GM18508 (cell line): ENCODE measurements at regions not wholly inside any gene's neighbourhood (a gene's known extent, or its start where the extent isn't known, plus 50 kb on each side); places are given as distances from the start of the nearest gene placed in this dataset.
"Not testable (repeated sequence)": the region's sequence is repeated elsewhere in the genome, so short reads cannot be mapped to it uniquely, and the experiment has no call there.

Experiments
- ATAC-seq: cut with Tn5 transposase; IDR thresholded peaks from one replicate; pipeline ENCODE4 v1.9.1; 2021; ENCODE audit warnings: moderate number of reproducible peaks; ENCODE audit not compliant: insufficient read depth, unreplicated experiment

DNA sequence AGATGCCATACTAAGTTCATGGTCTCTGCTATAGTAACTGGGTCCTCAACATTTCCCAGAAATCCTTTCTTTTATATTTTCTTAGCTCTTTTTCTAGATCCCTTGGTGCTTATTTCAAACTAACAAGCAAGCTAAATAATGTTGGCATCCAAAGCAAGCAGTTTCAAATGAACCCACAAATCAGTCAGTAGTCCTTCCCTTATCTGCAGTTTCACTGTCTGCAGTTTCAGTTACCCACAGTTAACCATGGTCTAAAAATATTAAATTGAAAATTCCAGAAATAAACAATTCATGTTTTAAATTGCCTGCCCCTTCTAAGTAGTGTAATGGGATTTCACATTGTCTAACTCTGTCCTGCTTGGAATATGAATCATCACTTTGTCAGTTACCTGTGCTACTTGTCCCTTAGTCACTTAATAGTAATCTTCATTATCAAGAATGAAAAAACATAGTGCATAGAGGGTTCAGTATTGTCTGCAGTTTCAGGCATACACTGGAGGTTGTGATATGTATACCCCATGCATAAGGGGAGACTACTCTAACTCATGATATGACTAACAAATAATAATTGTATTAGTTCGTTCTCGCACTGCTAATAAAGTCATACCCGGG is 633.7 kb downstream of the MECOM start:
- no peak for ATAC-seq

- ATAC-seq: no peak
These were observed 634.8 kb downstream of the MECOM start for GRCh38 chr3:169028716-169029115.

GRCh38 chr3:169026543-169027182 is 636.8 kb downstream of the MECOM start:
- no peak for ATAC-seq

DNA sequence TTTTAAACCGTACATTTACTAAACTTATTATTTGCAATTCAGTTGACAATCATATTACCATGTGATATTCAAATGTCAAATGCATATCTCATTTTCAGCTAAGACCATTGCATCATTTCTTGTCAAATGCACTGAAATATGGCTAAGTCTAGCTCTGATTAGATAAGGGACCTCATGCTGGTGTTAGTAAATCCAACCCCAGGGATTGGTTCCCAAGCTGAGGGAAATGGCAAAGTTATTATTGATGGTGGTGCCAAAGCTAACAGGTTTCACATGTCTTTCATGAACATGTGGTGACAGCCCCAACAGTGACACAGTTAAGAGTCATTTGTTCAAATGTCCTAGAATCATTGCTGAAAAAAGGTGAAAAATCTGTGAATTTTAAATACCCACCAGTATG is 641.1 kb downstream of the MECOM start:
- ATAC-seq: no peak

GRCh38 chr3:169020371-169020770 is 643.1 kb downstream of the MECOM start:
- no peak for ATAC-seq

- ATAC-seq: no peak
These were observed 654.1 kb downstream of the MECOM start for GRCh38 chr3:169009453-169009852.

DNA sequence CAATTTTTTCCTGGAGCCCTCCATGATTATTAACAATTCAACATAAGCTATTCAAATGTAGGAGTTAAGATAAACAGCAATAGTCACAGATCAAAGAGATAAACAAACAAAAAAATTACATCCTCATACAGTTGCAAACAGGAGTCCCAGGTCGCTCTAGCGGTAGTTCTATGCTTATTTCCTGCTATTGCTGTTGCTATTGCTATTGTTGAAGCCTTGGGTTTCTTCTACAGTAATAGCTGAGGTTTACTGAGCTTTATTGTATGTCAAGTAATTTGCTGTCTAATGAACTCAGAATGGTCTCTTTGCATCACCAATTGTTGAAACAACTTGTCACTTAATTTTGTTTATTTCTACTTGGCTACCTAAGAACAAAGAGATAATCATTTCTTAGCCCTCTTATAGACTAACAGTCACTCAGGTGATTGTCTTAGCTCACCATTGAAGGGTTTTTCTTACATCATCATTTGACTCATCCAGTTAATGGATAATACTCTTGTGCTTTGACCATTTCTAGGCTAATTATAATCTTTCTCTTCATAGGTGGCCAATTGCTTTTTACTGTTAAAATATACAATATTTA is 654.6 kb downstream of the MECOM start:
- ATAC-seq: peak; percentile 39

DNA sequence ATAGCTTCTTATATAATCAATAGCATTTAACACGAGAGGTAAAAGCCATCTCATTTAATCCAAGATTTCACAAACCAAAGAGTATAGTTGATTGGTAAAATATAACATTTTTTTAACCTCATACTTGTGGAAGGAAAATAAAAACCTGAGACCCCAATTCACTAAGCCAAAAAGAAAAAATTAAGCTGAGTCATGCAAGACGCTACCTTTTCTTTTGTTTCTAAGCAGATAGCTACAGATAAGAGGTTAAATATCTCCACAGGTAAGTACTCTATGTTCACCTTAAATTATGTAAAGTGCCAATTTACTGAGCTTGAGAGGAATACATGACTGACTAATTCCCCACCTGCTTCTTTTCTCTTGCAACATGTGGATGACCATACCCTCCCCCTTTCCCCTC is 656.4 kb downstream of the MECOM start:
- ATAC-seq: no peak

- not testable (repeated sequence) for ATAC-seq
These were observed 657.1 kb downstream of the MECOM start for GRCh38 chr3:169006398-169006797.

DNA sequence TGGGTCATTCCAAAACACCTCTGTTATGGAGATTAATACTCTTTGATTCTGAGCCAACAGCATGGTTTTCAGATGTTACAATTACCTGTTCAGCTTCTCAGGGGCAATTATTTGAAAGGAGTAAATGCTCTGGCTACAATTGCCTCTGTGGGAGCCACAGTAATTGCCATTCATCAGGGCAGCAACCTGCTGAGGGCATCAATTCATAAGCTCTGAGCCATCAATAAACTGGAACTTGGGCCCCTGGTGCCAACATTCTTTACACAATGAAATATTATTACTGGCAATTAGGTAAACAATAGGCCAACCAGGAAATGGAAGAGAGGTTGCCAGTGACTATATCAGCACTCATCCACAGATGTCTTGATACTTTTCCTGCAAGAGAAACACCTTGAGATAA is 660.8 kb downstream of the MECOM start:
- ATAC-seq: no peak

DNA sequence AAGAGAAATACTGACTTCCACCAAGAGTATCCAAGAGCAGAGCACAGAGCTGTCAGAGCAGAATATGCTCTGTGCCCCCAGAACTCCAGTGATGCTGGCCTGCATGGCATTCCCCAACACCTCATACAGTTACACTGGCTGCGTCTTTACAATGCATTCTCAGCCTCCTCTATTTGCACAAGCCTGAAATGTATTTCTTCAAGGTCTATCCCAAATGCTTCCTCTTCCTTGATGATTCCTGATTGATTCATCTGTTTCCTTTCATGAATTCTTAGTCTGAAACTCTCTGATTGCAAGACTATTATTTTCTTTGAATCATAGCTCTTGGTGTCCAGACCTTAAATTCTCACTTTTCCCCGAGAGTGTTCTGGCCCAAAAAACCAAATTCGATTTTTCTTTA is 664.7 kb downstream of the MECOM start:
- ATAC-seq: no peak

DNA sequence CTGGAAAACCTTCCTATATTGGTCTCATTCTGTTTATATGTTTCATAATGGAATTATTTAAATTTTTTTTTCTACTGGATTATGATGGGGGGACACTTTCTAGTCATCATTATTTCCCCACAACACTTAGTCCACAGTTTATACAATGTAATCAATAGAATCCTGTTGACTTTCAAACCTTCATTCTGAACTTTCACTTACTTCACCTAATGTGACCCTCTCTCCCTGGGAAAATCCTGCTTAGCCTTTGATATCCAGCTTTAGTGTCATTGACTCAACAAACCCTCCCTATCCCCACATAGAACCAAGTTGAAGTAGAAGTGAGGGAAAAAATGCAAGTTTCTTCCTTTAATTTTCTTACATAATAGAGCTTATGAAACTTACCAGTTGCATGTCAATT is 666.0 kb downstream of the MECOM start:
- no peak for ATAC-seq

DNA sequence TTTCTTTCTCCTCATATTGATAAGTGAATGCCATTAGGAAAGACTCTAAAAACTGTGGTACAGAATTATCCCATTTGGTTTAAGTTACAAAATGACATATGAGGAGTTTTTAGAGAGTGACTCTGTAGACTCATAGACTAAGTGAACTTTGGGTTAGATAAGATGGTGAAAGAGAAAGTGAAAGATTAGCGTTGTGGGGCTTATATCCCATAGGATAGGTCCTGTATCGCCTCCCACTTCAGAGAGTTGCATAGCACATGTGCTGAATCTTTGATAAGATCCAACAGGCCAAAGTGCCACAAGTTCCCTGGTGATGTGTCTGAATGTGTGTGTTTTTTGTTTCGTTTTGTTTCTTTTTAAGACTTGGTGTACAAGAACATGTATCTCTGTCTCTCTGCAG is 666.9 kb downstream of the MECOM start:
- no peak for ATAC-seq

DNA sequence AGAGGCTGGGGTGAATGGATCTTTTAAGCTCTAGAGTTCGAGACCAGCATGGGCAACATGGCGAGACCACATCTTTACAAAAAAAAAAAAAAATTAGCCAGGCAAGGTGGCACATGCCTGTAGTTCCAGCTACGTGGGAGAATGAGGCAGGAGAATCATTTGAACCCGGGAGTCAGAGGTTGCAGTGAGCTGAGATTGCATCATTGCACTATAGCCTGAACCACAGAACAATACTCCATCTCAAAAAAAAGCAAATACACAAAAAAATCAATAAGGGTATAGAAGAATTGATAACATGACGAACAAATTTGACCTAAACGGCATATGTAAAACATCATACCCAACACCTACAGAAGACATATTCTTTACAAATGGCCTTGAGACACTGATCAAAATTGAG is 668.4 kb downstream of the MECOM start:
- no peak for ATAC-seq

DNA sequence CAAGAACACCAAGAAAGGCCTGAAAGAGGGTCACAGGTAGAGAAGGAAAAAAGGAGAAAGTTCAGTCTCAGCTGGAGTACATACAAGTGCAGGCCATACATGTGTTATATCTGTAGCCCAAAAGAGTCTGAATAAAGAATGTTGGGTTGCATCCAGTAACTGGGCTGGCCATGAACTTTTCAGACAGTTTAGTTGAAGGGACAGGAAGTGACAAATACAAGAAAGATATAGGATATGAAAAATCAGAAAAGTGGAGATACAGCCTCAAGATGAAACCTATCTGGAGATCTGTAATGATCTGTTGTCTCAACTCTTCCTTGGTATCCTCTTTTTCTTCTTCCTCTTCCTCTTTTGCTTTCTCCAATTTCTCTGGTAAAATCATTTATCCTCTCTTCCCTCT is 671.7 kb downstream of the MECOM start:
- ATAC-seq: no peak

- no peak for ATAC-seq
These were observed 672.9 kb downstream of the MECOM start for GRCh38 chr3:168990621-168991020.

DNA sequence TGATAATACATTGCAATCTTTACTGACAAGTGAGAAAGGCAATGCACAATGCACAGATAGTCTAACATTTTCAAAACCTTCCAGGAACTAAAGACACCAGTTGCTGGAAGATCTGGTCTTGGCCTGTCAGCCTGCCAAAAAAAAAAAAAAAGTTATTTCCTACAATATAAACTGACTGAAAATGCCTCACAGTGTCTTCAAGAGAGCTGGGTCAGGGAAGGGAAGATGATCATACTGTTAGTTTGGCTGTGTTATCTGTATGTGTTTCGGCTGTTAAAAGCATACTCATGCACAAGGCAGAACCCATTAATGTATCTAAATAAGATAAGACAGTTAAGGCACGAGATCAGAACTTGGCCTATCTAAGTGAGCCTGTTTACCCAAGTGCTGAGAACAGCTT is 673.4 kb downstream of the MECOM start:
- no peak for ATAC-seq

DNA sequence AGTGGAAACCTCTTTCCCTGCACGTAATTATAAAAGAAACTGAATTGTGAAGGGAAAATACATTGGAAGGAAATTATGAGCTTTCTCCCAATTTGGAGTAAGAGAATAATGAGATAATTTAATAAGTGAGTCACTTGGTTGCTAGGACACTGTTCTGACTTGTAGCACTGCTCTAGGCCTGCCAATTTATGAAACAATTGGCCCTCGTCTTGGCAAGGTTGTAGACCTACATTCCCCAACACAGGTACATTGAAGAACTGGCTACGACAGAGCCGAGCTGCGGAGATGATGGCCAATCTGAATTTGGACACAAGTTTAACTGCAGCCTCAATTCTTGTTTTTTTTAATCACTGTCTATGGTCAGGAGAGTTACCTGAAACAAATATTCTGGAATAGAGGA is 674.1 kb downstream of the MECOM start:
- no peak for ATAC-seq

DNA sequence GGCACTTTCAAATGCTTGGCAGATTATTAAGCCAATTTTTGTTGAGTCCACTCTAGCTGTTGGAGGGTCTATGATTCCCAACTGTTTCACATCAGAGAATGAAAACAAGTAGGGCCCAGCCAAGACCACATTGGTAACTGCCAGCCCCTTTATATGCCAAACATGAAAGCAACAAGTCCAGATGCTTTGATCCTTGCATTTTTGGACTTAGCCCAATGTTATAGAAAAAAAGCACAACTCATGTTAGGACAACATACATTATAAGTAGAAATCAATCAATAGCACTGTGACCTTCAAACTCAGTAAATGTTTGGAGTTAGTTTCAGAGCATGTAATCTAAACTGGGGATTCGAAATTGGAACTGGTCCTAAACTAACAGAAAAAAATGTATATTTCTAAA is 674.7 kb downstream of the MECOM start:
- ATAC-seq: no peak

GRCh38 chr3:168984872-168985271 is 678.6 kb downstream of the MECOM start:
- no peak for ATAC-seq

GRCh38 chr3:168983046-168983445 is 680.5 kb downstream of the MECOM start:
- no peak for ATAC-seq

GRCh38 chr3:168981396-168981795 is 682.1 kb downstream of the MECOM start:
- no peak for ATAC-seq
